ENCODE measurements at regions not wholly inside any gene's neighbourhood (a gene's known extent, or its start where the extent isn't known, plus 50 kb on each side); places are given as distances from the start of the nearest gene placed in this dataset.

DNA sequence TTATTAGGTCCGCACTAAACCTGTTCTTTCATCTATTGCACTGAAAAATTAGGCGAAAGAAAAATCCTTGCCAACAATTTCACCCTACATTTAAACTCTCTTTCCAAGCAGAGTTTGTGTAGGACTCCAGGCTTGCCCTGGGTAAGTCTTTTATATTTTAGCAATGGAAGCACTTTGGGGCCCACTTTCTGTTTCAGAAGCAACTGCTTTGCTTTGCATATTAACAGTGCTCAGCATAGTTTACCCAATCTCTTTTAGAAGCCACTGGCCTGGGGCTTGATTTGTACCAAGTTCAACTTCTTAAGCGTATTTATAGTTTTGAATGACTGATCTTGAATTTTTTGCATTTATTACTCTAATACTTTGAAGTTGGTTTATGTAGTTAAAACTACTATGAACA, 78.8 kb upstream of the MDFIC start:
- 94 to 98% methylated on average over 3 of the region's 3 CpGs for WGBS, 2 donors
- no peaks in the 10 kb centered on the region for H3K27me3 ChIP-seq
- no peaks in the 10 kb centered on the region for H3K9me3 ChIP-seq
- no peaks in the 10 kb centered on the region for H3K36me3 ChIP-seq
- DNase-seq (no peak), ATAC-seq (no peak)
- no peak for TF ChIP-seq CTCF (IDR thresholded peaks at IDR 0.05)
- H3K27ac ChIP-seq, result no peak overlapping the region
- intact Hi-C loops (cut with DNase I), result no loop called here
- no peaks in the 10 kb centered on the region for H3K4me1 ChIP-seq
- no peak overlapping the region for H3K4me3 ChIP-seq

GRCh38 chr7:114851406-114852061, 70.4 kb upstream of the MDFIC start:
- intact Hi-C loops (cut with DNase I), result loop anchor here in 1 of 10 donors (2.0 kb wide), 1 partner anchor 77 kb away; no protein-coding TSS in a partner anchor
- Histone ChIP-seq H3K36me3 (no peaks in the 10 kb centered on the region), H3K9me3 (no peaks in the 10 kb centered on the region), H3K4me1 (no peaks in the 10 kb centered on the region), H3K27ac (no peak overlapping the region), H3K4me3 (no peak overlapping the region), H3K27me3 (no peaks in the 10 kb centered on the region)
- 85 to 93% methylated on average over 3 of the region's 3 CpGs for WGBS, 2 donors
- DNase-seq (no peak), ATAC-seq (no peak)
- no peak for TF ChIP-seq CTCF (IDR thresholded peaks at IDR 0.05)

- no peak for TF ChIP-seq CTCF (IDR thresholded peaks at IDR 0.05)
- Histone ChIP-seq H3K36me3 (no peaks in the 10 kb centered on the region), H3K4me1 (no peaks in the 10 kb centered on the region), H3K27ac (no peak overlapping the region), H3K4me3 (no peak overlapping the region), H3K9me3 (no peaks in the 10 kb centered on the region), H3K27me3 (no peaks in the 10 kb centered on the region)
- DNase-seq, result no peak
- intact Hi-C loops (cut with DNase I), result loop anchor here in 1 of 10 donors (2.0 kb wide), 1 partner anchor 77 kb away; no protein-coding TSS in a partner anchor
- ATAC-seq, result no peak
Observed at GRCh38 chr7:114852293-114852692, 69.6 kb upstream of the MDFIC start.

GRCh38 chr7:114853189-114853588, 68.7 kb upstream of the MDFIC start:
- no peak overlapping the region for H3K4me3 ChIP-seq
- DNase-seq, result no peak
- no peaks in the 10 kb centered on the region for H3K4me1 ChIP-seq
- WGBS, 2 donors, result 78 to 91% methylated on average over 4 of the region's 4 CpGs
- H3K36me3 ChIP-seq, result no peaks in the 10 kb centered on the region
- no peak overlapping the region for H3K27ac ChIP-seq
- ATAC-seq, result no peak
- no peak for TF ChIP-seq CTCF (IDR thresholded peaks at IDR 0.05)
- no peaks in the 10 kb centered on the region for H3K9me3 ChIP-seq
- H3K27me3 ChIP-seq, result no peaks in the 10 kb centered on the region
- intact Hi-C loops (cut with DNase I), result loop anchor here in 1 of 10 donors (2.0 kb wide), 1 partner anchor 78 kb away; no protein-coding TSS in a partner anchor
